ENCODE measurements at regions not wholly inside any gene's neighbourhood (a gene's known extent, or its start where the extent isn't known, plus 50 kb on each side); places are given as distances from the start of the nearest gene placed in this dataset.

GRCh38 chr7:156104501-156105336, 292.5 kb upstream of the SHH start:
- no peaks in the 10 kb centered on the region for H3K9me3 Mint-ChIP-seq
- DNase-seq (ENCODE audit: low spot score in 2 of 2) (no peak), ATAC-seq (no peak)
- H3K36me3 Mint-ChIP-seq, result no peaks in the 10 kb centered on the region
- H3K27ac Mint-ChIP-seq, result no peak overlapping the region

- Mint-ChIP-seq H3K36me3 (no peaks in the 10 kb centered on the region), H3K9me3 (no peaks in the 10 kb centered on the region), H3K27ac (no peak overlapping the region)
- ATAC-seq, result no peak
- DNase-seq (ENCODE audit: low spot score in 2 of 2), result no peak
Measured at GRCh38 chr7:156102267-156102666, 290.0 kb upstream of the SHH start.

- H3K9me3 Mint-ChIP-seq, result no peaks in the 10 kb centered on the region
- no peaks in the 10 kb centered on the region for H3K36me3 Mint-ChIP-seq
- DNase-seq (ENCODE audit: low spot score in 2 of 2), result no peak
- ATAC-seq, result no peak
- no peak overlapping the region for H3K27ac Mint-ChIP-seq
Measured at GRCh38 chr7:156101355-156101754, 289.1 kb upstream of the SHH start.

- Mint-ChIP-seq H3K9me3 (no peaks in the 10 kb centered on the region), H3K27ac (no peak overlapping the region), H3K36me3 (no peaks in the 10 kb centered on the region)
- ATAC-seq, result no peak
- DNase-seq (ENCODE audit: low spot score in 2 of 2), result no peak
Measured at GRCh38 chr7:156100086-156100485, 287.8 kb upstream of the SHH start.

GRCh38 chr7:156099085-156099484, 286.8 kb upstream of the SHH start:
- Mint-ChIP-seq H3K9me3 (peaks cover 0 to under 1% of the 10 kb centered on the region in 2 donors), H3K36me3 (no peaks in the 10 kb centered on the region), H3K27ac (no peak overlapping the region)
- ATAC-seq (no peak), DNase-seq (ENCODE audit: low spot score in 2 of 2) (no peak)

GRCh38 chr7:156096771-156097538, 284.7 kb upstream of the SHH start:
- peak in 1 of 2 donors; percentile 28 for ATAC-seq
- peaks cover 0 to 8% of the 10 kb centered on the region in 2 donors for H3K9me3 Mint-ChIP-seq
- DNase-seq (ENCODE audit: low spot score in 2 of 2), result no peak
- H3K36me3 Mint-ChIP-seq, result peaks cover 0 to 8% of the 10 kb centered on the region in 2 donors
- no peak overlapping the region for H3K27ac Mint-ChIP-seq

- ATAC-seq, result peak; percentile 37 to 75
- peak in 1 of 2 donors; percentile 9 for DNase-seq (ENCODE audit: low spot score in 2 of 2)
Measured at GRCh38 chr7:156095908-156096539, 283.8 kb upstream of the SHH start.

GRCh38 chr7:156094350-156095146, 282.3 kb upstream of the SHH start:
- DNase-seq (ENCODE audit: low spot score in 2 of 2) (no peak), ATAC-seq (no peak)
- Mint-ChIP-seq H3K9me3 (peaks cover 0 to 8% of the 10 kb centered on the region in 2 donors), H3K36me3 (peaks cover 0 to 8% of the 10 kb centered on the region in 2 donors), H3K27ac (no peak overlapping the region)

More at GRCh38 chr7:156095908-156096539, 283.8 kb upstream of the SHH start:
- no peak overlapping the region for H3K27ac Mint-ChIP-seq
- H3K36me3 Mint-ChIP-seq, result peaks cover 0 to 8% of the 10 kb centered on the region in 2 donors
- H3K9me3 Mint-ChIP-seq, result peaks cover 0 to 8% of the 10 kb centered on the region in 2 donors

- Mint-ChIP-seq H3K27ac (no peak overlapping the region), H3K9me3 (peaks cover 0 to 8% of the 10 kb centered on the region in 2 donors), H3K36me3 (peaks cover 0 to 8% of the 10 kb centered on the region in 2 donors)
- DNase-seq (ENCODE audit: low spot score in 2 of 2) (no peak), ATAC-seq (no peak)
Measured at GRCh38 chr7:156092307-156092706, 280.0 kb upstream of the SHH start.

- no peak for ATAC-seq
- peaks cover 0 to 8% of the 10 kb centered on the region in 2 donors for H3K9me3 Mint-ChIP-seq
- H3K36me3 Mint-ChIP-seq, result peaks cover 0 to 8% of the 10 kb centered on the region in 2 donors
- DNase-seq (ENCODE audit: low spot score in 2 of 2), result no peak
- H3K27ac Mint-ChIP-seq, result no peak overlapping the region
Measured at GRCh38 chr7:156091519-156092080, 279.3 kb upstream of the SHH start.

- peaks cover 0 to 8% of the 10 kb centered on the region in 2 donors for H3K36me3 Mint-ChIP-seq
- DNase-seq (ENCODE audit: low spot score in 2 of 2), result no peak
- no peak for ATAC-seq
- peaks cover 0 to 8% of the 10 kb centered on the region in 2 donors for H3K9me3 Mint-ChIP-seq
- H3K27ac Mint-ChIP-seq, result no peak overlapping the region
Measured at GRCh38 chr7:156090988-156091387, 278.7 kb upstream of the SHH start.

GRCh38 chr7:156089222-156089621, 277.0 kb upstream of the SHH start:
- peaks cover 0 to 8% of the 10 kb centered on the region in 2 donors for H3K36me3 Mint-ChIP-seq
- ATAC-seq (no peak), DNase-seq (ENCODE audit: low spot score in 2 of 2) (no peak)
- H3K9me3 Mint-ChIP-seq, result peaks cover 0 to 8% of the 10 kb centered on the region in 2 donors
- no peak overlapping the region for H3K27ac Mint-ChIP-seq

GRCh38 chr7:156088115-156088514, 275.9 kb upstream of the SHH start:
- no peak for DNase-seq (ENCODE audit: low spot score in 2 of 2)
- no peak overlapping the region for H3K27ac Mint-ChIP-seq
- no peaks in the 10 kb centered on the region for H3K36me3 Mint-ChIP-seq
- ATAC-seq, result no peak
- no peaks in the 10 kb centered on the region for H3K9me3 Mint-ChIP-seq

GRCh38 chr7:156082048-156083040, 270.1 kb upstream of the SHH start:
- ATAC-seq (no peak), DNase-seq (ENCODE audit: low spot score in 2 of 2) (no peak)
- Mint-ChIP-seq H3K9me3 (no peaks in the 10 kb centered on the region), H3K36me3 (no peaks in the 10 kb centered on the region), H3K27ac (no peak overlapping the region)

GRCh38 chr7:156080596-156080995, 268.3 kb upstream of the SHH start:
- H3K27ac Mint-ChIP-seq, result no peak overlapping the region
- no peaks in the 10 kb centered on the region for H3K9me3 Mint-ChIP-seq
- no peak for DNase-seq (ENCODE audit: low spot score in 2 of 2)
- no peaks in the 10 kb centered on the region for H3K36me3 Mint-ChIP-seq
- no peak for ATAC-seq
